Fibroblast of peridontal ligament (primary cell): ENCODE measurements at regions not wholly inside any gene's neighbourhood (a gene's known extent, or its start where the extent isn't known, plus 50 kb on each side); places are given as distances from the start of the nearest gene placed in this dataset.

ENCODE experiments used
- DNase-seq: peaks from one replicate; pipeline ENCODE4 v3.0.0-alpha.2; 2010; ENCODE audit errors: extremely low read depth

DNA sequence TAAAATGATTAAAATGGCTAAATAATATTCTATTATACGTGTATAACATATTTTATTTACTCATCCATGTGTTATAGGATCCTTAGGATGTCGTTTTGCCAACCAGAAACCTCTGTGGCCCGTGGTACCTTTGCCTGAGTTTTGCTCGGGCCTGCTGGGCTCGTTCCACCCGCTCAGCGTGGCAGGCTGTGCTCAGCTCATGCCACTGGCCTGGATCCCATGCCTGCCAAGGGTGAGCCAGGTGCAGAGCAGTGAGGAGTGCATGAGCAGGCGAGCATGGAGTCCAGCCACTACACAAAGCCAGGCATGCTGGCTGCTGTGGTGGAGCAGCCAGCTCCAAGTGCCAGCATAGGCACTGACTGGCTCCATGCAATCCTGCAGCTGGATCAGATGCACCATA lies 417.2 kb downstream of the TTLL7 start:
- no peak for DNase-seq

DNA sequence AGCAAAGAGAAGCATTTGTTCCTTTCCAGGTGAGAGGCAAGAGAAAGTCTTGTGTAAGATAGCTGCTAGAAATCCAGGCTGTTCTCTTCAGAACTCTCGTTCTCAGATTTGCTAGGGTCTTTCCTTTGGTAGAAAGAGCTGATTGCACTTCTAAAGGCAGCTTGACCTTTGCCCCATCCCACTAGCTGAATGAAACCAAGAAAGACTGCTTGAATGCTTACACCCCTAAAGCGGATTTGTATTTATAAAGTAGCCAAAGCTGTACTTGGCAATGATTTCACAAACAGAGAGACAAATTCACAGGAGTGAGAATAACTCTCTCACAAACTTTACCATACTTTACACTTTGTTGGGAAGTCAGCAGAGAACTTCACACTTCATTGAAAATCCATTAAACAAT lies 424.1 kb downstream of the TTLL7 start:
- DNase-seq = no peak

DNA sequence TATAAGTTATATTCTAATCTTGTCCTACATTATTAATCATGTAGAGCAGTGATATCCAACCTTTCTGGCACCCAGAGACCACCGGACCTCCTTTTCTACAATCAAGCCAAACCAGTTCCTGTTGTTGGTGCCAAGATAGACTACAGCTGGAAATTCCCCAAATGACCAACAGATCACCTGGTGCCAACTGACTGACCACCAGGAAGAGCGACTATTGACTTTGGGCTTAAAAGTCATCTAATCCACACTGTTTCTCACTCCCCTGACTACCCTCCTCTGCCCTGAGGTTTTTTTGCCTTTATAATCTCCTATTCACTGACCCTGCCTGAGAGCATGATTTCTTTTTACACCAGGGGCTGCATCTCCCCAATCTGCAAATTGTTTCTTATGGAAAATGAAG lies 425.2 kb downstream of the TTLL7 start:
- DNase-seq = no peak

DNA sequence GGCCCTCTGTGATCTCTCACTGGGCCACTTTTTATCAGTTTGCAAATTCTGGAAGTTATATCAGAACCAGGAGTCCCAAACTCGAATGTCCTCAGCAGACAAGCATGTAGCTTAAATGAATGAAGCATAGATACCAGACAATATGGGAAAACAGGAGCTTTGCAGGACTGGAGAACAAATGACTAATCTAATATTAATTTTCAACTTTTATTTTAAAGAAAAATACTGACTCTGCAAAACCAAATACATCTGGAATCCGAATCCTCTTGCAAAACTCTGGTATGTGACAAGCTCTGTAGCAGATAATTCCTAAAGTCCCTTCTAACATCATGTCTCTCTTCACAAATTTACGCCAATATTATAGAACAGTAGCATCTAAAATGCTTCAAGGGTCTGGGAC lies 427.4 kb downstream of the TTLL7 start:
- DNase-seq = no peak

DNA sequence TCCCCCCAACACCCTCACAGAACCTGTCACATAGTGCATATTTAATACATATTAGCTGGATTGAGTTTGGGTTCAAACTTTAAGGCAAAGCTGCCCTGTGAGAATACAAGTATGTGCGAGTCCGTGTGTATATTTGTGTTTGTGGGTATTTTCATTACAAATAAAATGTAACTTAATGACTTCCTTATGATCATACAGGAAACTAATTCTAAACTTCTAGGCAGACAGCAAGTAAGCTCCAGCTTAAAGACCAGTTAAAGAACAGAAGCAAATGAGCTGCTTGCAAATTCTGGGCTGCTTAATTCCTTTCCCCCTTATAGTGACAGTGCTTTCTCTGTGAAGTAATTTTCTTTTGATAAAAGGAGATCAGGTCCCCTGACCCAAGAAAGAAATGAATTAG lies 437.6 kb downstream of the TTLL7 start:
- DNase-seq = no peak

DNA sequence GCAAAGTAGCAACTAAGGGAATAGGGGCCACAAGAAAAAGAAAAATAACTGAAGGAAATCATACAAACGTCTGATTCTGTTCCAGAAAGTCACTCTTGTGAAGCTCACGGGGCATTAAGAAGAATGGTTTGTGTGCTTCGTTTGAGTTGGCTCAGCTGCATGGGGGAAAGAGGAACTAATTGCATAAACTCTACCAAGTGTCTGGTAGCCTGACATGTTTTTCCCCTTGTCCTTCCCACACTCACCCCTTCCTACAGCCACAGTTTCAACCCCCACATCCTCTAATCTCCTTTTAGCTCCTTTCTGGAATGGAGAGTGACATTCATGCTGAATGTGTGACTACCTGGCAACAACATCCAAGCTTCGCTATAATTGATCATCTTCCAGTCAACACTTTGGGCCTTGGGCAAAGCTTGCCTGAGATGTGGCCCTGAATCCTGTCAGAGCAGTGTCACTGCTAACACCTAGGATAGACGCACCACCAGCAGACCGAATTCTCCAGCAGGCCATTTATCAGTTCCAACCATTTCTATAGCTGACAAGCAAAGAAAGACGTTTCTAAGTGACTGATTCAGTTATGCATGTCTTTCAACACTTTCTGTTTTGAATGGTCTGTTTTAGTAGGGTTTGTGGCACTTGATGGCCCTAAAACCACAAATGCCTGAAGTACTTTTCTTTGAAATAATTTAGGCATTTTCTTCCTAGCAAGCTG lies 439.6 kb downstream of the TTLL7 start:
- DNase-seq = no peak

DNA sequence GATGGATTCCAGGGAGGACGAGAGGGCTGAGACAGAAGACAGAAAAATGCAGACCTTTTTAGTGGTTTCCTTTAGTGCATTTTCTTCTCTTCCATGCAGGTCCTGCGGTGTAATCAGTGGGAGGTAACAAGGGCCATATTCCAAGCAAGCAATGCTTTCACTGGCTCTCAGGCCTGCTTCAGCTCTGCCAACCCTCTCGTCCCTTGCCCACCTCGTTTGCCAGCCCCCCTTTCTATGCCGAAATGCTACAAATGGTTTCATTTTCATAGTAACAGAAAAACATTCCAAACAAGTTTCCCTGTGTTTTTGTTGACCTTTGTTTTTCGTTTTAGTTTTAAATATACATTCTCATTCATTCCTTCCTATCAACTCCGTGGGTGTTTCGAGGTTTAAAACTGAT lies 443.1 kb downstream of the TTLL7 start:
- DNase-seq = peak; percentile 30

DNA sequence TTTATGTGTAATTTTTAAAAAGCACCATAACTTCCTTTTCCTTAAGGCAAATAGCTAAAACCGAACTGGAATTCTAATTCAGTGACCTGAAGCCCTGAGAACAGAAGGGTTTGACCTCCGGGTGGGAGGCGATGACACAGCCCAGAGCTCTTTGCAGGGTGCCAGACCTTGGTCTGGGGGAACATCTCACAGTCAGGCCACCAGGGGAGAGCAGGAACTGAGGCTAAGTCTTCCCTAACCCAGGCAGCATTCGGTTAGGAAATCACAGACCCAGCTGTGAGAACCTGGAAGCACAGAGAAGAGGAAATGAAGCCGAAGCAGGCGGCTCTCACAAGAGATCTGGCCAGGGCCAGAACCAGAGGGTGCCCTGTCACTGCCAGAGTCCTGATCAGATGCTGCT lies 444.8 kb downstream of the TTLL7 start:
- DNase-seq = no peak

DNA sequence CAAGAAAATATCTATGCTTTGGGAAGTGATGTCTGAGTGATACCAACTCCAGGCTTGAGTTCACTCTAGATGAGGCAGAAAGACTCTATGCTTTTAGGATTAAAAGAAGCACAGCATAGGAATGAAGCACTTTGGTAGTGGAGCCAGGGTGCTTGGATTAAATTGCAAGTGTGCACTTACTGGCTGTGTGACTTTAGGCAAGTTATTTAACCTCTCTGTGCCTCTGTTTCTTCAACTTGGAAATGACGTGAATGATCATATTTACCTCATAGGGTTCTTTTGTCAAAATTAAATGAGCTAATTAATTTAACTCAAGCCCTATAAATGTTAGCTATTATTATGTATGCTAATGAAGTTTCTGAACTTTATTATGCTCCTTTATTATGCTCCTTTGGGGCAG lies 446.1 kb downstream of the TTLL7 start:
- no peak for DNase-seq

DNA sequence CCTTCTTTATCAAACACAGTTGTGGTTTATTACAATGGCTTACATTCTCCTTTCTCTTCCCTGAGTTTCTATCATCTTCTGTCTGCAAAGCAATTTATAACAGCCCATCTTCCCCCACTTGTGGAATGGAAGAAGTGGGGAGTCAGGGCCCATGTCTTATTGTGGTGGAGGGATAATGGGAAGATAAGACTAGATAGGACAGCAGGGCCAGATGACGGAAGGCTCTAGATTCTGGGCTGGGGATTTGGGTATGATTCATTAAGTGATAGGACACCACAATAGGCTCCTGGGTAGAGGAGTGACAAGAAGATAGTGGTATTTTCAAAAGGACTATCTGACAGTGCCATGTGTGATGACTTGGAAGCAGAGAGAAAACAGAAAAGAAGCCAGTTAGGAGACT lies 450.6 kb downstream of the TTLL7 start:
- no peak for DNase-seq

DNA sequence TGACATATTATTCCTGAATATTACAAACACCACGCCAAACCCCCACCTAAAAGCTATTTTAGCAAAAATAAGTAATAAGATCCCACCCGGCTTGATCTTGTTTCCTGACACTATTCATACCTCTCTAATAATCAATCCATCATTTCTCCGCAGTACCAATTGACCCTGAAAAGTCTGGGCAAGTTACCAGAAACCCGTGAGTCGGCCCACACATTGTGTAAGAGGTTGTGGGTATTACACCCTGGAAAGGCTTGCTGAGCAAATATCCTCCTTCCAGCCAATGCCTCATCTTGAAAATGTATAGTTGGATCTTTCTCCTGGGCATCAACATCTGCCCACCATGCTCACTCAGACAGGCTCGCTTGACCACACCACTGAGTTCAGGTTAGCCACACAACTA lies 451.0 kb downstream of the TTLL7 start:
- DNase-seq = peak; percentile 85

DNA sequence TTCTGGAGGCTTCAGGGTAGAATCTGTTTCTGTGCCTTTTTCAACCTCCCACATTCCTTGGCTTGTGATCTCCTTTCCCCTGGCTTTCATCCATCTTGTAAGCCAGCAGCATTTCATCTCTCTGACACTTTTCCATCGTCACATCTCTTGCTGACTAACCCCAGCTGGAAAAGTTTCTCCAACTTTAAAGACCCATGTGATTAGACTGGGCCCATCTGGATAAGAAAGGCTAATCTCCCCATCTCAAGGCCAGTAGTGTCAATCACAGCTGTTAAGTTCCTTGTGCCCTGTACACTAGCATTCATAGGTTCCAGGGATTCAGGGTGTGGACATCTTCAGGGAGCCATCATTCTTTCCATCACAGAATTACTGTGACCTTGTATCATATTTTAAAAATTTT lies 452.1 kb downstream of the TTLL7 start:
- peak; percentile 61 for DNase-seq

DNA sequence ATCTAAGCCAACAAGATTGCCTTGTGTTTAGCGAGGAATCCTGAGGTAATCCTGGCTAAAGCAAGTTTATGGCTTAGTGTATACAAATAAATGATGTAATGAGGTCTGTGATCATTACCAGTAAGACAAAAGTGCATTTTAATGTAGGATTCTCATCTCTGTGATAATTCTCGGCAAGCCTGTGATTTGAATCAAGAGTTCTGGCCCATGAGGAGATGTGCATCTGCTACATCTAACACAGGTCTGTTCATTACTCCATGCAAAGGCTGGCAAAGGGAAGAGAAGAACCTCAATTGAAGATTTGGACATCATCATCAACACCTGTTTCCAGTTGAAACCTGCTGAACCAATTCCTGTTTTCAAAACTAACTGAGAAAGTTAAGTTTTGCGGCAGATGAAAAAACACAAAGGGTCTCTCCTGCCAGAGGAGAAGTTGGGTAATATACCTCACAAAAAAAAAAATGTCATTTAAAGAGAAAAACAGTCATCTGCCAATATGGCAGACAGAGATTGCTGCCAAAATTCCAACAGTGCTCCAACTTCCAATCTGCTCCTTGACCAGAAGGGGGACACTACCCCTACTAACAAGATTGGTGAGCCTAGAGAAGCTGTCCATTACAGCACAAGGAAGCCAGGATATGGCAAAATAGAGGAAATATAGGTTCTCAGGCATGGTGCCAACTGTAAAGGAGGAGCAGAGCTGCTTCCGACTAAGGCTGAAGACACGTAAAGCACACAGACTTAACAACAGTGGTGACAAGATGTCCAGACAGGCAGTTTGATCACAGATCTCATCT lies 453.7 kb downstream of the TTLL7 start:
- DNase-seq = peak; percentile 62

DNA sequence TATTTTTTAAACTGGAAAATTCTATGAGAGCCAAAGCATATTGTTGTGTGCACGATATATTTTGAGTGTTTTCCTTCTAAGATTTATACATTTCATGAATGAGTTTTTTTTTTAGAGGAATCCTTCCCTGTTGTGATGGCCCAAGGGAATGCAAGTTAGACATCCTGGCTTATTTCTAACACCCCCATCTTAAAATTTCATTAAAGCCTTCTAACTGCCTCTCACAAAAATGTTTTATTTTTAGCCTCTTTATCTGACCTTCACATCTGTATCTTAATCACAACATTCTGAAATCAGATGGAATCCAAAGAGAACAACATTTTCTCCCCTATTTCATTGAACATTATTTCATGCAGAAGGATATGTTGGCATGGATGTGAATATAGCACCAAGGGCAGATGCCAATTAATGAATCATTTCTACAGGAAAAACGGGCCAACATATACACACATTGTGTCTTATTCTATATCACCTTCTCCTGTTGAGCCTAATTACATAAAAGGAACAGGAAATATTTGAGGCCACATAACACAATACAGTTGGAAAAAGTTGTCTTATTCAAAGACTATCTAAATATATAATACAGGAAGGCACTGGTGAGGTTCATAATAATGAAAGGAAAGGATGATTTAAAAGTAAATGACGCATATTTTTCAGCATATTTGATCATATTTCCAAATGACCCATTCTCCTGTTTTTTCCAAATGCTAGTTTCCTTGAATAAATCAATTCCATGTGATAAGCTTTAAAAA lies 455.5 kb downstream of the TTLL7 start:
- no peak for DNase-seq

DNA sequence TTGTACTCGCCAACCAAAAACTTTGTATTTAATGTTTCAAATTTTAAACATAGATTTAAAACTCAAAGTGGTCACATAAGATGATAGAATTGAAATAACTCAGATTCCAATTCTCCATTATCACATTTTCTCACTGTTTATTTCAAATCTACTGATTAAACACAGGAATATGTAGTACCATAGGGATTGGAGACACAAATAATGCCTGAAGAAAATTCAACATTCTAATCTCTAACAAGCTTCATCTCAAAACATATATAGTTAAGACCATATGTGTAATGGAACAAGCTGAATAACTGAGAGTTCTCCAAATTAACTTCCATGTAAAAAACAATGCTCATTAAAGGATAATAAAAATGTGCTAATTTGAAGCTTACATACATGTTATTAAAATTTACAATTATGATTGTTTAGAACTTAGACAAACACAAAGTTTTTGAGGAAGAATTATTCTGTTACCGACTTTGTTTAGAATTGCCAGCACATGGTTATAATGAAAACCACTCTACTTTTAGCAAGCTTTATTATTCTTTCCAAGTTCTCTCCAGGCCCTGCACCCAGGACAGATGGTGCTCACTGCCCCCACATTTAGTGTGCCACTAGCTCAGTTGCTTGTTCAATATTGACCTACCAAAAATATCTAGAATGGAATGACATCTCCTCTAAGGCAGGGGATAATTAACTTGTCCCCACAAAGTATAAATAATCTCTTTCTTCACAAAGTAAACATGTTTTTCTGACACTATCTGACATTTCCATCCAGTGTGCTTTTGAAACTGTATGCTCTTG lies 467.2 kb downstream of the TTLL7 start:
- peak; percentile 60 for DNase-seq

DNA sequence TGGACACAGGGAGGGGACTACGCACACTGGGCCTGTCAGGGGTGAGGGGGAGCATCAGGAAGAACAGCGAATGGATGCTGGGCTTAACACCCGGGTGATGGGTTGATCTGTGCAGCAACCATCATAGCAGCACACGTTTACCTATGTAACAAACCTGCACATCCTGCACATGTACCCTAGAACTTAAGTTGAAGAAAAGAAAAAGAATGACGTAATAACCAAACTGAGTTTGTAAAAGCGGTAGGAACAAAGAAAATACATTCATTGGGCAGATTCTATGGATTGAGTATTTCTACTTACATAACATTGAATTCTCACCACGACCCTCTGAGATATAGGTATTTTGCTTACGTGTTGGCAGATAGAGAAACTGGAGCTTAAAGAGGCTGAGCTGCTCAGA lies 468.4 kb downstream of the TTLL7 start:
- no peak for DNase-seq

DNA sequence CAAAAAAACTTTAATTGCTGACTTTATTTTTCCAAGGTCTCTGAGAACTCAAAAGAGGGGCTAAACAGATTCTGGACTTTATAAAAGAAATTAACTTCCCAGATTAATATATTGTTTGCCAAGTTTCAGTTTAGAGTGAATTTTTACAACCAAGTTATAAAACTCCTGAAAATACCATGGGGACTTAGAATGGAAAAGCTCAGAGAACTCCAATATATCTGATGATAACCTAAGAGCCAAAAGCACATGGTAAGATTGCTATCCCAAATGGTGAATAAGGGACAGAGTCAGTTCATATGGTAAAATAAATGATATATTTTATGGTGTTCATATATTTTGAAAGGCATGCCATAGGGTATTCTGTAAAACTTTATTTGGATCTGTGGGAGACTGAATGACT lies 470.9 kb downstream of the TTLL7 start:
- DNase-seq = peak; percentile 43

DNA sequence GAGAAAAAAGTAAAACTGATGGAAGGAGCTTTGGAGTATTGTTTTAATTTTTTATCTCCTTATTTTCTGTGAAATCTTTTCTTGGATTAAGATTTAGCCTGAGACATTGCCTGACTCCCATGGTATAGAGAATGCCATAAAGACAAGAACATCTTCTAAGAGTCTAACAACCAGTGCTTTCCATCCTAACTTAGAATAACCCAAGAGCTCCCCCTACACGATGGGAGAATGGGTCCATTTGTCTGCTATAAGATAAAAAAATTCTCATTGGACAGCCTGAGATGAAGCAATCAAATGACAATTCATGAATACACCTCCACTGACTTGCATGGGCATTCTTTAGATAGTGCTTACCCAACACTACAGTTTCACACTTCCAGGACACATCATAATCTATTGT lies 478.1 kb downstream of the TTLL7 start:
- no peak for DNase-seq

DNA sequence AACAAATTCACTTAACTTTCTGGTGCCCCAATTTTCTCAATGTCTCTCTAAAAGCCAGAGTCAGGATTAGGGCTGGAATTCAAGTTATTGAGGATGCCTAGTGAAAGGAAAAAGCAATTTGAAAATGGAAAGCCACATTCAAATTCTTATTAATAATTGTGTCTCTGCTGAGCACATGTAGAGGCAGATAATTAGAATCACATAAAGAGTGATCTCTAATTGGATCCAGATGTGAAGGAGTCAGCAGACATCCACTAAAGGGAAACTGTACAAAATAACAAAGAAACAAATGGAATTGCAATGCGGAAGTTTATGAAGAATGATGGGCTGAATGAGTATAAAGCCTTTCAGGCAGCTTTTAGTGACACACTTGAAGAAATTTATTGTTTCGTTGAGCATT lies 482.6 kb downstream of the TTLL7 start:
- DNase-seq = peak; percentile 88

DNA sequence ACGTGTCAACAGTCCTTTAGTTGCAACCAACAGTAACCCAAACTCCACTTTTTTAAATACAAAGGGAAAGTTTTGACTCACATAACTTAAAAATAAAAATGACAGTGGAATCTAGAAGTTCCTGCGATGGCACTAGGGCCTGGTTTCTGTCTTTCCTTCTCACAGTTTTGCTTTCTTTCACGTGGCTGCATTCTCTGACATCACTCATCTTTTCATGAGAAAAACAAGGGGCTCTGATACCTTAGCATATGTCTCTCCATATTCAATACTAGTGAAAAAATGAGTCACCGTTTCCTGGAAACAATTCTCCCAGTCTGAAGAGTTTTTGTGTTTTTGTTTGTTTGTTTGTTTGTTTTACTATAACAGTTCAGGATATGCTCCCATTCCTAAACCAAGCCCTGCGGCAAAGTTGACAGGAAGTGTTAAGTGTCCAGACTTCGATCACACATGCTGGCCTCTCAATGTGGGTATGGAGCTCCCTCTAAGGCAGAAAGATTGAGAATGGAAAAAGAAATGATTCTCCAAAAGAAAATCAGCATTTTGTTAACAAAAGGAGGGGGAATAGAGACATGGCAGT lies 483.3 kb downstream of the TTLL7 start:
- no peak for DNase-seq

DNA sequence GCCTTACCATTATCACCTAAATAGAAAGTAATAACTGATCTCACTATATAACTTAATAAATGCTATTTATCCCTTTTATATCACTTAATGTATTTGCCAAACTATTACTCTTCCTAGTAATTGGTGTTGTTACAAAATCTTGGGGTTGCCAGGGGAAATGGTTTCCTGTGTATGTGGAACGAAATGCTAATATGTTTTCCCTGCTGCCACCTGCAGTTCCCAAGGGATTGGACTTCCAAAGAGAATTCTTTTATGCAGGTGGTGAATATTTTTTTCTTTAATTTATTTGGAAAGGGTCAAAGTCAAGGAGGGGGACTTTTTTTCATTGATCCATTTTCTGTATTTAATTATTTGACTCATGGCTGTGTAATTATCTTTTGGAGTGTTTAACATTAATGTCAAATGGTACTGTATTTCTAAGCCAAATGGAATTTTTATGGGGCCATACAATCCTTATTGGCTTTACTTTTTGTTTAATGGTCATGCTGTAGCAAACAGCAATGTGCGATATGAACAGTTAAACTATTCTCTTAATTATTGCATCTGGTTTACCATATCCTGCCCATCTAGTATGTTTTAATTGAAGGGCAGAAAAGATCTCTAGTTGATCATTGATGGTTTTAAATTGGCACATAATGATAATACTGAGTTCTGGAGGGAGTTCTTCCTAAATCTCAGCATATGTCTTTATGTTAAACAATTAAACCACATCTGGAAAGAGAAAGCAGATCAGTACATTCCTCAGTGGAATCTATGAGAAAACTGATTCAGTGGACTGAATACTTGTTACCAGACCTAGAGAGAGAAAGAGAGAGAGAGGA lies 486.3 kb downstream of the TTLL7 start:
- DNase-seq = peak; percentile 23
